ENCODE measurements at regions not wholly inside any gene's neighbourhood (a gene's known extent, or its start where the extent isn't known, plus 50 kb on each side); places are given as distances from the start of the nearest gene placed in this dataset.
"Not testable (repeated sequence)": the region's sequence is repeated elsewhere in the genome, so short reads cannot be mapped to it uniquely, and the experiment has no call there.

DNA sequence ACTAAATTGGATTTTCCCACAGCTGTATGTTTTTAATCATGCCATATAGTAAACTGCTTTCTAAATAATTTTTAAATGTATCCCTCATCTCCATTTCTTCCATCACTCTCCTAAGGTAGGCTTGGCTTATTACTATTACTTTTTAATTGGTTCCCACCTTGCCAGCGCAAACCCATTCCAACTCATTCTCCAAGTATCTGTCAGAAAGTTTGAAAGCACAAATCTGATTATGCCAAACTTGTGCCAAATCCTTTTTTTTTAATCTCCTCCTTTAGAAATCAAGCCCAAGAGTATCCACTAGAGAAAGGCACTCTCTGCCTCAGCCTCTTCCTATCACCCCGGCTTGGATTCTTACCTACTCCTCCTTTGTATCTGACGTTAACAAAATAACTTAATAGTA lies 784.5 kb downstream of the TBL1XR1 start:
- no peak for DNase-seq

DNA sequence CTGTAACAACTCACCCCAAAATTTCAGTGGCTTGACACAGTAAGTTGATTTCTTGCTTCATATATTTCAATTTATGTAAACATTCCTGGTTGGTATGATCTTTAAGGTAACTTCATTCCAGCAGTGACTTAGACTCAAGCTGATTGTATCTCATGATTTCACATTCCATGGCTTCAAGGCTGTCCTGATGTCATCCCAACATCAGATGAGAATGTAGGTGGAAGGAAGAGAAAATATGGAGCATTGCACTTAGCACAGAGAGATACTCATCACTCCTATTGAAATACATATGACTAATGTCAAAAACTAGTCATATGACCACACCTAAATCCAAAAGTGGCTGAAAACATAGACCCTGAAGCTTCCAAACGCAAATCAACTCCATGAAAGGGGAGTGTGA lies 793.8 kb downstream of the TBL1XR1 start:
- DNase-seq = no peak

DNA sequence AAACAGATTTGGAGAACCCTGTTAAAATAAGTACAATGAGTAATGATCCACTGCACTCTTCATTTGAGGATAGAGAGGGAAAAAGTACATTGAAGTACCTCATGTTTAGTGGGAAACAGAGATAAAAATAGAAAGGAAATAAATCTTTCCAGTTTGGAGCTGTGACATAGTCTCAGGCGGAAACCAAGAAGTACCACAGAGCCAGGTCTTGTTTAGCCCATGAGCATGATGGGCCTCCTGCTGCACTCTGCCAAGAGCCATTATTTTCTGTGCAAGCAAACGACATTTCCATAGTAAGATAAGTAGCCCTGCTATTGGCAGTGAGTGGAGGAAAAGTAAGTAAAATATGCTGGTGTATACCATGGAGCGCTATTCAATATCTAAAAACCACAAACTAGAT lies 796.1 kb downstream of the TBL1XR1 start:
- no peak for DNase-seq

DNA sequence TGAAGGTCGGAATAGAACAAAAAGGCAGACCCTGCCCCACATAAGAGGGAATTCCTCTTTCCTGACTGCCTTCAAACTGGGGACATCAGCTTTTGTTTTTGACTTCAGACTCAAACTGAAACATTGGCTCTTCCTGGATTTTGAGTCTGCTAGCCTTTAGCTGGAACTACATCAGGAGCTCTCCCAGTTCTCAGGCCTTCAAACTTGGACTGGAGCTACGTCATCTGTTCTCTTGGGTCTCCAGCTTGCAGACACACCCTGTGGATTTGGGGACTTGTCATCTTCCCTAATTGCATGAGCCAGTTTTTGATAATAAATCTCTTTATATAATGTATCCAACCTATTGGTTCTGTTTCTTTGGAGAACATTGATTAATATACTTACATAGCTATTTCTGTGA lies 798.1 kb downstream of the TBL1XR1 start:
- no peak for DNase-seq

DNA sequence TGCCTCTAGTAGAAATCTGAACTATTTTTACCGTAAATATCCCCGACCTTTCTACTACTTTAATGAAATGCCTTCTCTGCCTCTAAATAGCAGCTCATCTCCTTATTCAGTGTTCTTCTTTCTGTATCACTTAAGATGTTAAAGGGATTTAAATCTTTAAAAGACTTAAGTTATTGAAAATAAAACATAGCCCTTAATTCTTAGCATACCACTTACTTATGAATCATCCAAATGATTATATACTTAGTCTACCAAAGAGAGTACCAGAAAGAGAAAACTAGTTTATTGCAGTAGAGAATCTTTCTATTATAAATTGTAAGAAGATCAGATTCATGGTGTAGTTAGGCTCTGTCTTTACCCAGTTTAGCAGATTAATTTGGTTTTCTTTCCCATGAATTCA lies 802.0 kb downstream of the TBL1XR1 start:
- DNase-seq = no peak

DNA sequence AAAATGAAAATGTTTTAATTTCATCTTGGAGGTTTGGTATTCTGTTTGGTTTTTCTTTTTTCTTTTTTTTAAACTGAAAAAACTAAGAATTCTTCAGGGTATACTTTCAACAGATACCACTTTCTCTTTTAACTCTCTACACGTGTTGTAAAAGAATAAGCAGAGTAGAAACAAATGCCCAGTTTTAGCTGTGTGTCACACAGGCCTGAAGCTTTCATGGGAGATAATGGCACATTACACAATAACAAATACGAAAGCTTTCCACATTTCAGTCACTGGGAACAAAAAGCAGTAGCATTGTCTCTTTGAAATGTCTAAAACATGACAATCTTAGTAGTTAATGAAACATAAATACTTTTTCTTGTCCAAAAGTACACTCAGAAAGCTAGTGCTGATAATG lies 818.5 kb downstream of the TBL1XR1 start:
- no peak for DNase-seq

DNA sequence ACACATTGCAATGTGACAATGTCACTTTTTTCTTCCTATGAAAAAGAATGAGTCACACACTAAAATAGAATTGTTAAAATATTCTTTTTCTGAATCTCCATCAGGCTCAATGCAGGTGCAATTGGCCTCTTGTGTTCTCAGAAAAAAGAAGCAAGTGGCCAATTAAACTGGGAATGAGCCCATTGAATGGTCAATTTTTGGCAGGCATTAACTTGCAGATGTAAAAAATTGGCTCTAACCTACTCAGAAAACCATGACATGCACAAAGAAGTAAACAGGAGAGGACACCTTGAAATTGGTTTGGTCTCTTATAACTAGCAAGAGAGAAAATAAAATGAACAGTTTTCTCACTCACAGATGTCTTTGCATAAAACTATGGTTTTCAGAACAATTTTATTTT lies 820.8 kb downstream of the TBL1XR1 start:
- DNase-seq = no peak

DNA sequence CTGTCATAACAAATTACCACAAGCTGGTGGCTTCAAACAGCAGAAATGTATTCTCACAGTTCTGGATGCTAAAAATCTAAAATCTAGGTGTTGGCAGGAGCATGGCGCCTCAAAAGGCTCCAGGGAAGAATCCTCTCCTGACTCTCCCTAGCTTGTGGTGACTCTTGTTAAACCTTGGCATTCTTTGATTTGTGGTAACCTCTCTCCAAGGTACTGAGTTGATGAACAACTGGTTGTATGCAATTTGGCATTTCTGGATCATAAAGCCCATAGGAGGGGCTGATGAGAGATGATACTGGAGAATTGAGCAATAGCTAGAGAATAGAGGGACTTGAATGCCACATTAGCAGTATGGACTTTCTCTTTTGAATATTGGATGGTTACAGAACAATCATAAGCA lies 821.8 kb downstream of the TBL1XR1 start:
- no peak for DNase-seq

DNA sequence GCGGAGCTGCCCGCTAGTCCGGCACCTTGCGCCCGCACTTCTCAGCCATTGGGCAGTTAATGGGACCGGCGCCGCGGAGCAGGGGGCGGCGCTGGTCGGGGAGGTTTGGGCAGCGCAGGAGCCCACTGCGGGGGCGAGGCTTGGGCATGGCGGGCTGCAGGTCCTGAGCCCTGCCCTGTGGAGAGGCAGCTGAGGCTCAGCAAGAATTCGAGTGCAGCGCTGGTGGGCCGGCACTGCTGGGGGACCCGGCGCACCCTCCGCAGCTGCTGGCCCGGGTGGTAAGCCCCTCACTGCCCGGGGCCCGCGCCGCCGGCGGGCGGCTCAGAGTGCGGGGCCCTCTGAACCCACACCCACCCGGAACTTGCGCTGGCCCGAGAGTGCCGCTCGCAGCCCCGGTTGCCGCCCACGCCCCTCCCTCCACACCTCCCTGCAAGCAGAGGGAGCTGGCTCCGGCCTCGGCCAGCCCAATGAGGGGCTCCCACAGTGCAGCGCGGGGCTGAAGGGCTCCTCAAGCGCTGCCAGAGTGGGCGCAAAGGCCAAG lies 835.0 kb downstream of the TBL1XR1 start:
- DNase-seq = no peak

DNA sequence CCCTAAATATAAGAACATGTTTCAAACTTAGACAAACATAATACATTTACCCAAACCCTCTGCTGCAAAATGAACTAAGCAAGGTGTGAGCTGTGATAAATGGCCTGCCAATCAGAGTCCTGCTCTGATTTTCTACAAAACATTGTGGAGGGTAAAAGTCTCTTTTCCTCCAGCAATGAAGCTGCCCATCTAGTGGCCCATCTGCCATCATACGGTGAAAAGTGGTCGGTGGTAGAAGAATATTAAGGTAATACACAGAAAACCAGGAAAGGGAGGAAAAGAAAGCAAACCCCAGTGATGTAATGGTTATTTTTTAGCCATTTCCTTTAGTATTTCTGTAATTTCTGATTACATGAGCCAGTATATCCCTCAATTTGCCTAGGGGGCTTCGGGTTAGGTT lies 838.1 kb downstream of the TBL1XR1 start:
- DNase-seq = no peak

DNA sequence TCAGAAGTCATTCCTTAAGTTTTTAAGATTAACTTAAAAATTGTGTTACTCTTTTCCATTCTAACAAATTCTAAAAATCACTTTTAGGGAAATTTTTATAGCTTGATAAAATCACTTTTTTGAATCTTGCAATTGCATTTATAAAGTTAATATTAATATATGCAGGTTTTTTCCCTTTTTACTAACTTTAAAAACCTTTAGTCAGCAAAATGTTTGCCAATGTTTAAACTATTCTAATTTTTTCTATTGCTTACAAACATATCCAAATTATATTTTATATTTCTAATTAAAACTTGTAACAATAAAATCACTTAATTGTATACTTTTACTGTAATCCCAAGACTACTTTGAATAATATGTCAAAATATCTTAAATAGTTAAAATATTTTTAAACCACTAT lies 839.4 kb downstream of the TBL1XR1 start:
- no peak for DNase-seq

DNA sequence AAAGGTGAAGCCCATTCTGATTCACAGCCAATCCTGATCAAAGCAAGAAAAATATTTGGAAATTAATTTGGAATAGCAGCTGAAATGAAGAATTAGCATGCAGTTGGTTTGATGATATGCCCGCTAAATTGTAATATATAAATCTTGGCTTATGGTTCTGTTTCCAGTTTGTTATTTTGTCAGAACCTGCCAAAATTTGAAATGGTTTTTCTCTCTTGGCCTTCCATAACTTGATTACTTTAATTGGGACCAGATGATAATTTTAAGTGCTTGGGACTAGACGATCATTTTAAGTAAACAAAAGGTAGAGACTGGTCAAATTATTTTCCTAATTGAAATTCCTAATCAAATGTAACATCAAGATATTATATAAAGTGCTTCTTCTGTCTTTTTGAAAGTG lies 842.4 kb downstream of the TBL1XR1 start:
- no peak for DNase-seq

DNA sequence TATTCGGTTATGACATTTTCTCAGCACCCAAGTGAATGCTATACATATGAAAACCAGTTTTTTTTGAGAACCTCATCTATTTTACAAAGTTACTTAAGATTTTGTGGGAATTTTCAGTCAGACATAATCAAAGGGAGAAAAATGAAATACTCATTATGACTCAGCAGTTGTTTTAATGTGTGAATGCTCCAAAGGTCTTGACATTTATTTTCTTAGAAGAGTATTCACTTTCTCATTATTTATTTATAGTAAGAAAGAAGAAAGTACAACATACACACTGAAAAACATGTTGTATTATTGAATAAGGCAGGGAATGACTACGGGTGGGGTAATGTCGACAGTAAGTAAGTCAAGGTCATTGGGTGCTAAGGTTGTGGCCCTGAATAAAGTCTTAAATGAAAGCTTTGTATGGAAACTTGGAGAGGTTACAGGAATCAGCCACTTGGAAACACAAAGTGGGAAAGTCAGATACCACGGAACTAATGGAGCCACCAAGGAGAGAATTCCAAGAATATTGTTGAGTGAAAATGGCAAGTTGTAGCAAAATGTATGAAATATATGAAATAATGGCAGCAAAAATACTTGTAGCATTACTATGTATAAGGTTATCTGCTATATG lies 844.5 kb downstream of the TBL1XR1 start:
- no peak for DNase-seq

DNA sequence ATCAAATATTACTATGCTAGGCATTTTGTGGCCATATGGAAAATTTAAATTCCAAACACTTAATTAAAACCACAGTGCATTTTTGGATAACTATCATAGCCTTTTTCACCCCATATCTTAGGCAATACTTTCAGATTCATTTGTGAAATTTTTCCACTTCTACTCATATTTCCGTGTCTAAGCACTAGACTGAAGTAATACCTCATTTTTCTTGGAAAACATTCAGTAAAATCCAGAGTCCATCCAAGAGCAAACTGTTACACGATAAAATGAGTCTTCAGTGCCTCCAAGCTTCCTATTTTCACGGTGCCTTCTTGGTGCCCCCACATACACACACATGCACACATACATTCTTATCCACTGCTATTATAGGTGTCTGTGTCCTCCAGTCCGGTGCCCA lies 845.9 kb downstream of the TBL1XR1 start:
- DNase-seq = no peak

DNA sequence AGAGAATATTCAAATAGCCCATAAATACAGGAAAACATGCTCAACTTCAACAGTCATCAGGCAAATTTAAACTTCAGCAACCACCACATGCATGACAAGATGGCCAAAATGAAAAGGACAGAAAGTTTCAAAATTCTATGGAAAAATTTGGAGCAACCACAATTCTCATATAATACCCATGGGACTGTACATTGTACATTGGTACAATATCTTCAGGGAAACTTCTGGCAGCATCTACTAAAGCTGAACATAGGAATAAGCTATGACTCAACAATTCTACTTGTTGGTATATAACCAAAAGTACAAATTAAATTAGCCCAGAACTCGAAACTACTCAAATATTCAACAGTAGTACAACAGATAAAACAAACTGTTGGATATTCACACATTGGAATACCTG lies 847.6 kb downstream of the TBL1XR1 start:
- DNase-seq = no peak

DNA sequence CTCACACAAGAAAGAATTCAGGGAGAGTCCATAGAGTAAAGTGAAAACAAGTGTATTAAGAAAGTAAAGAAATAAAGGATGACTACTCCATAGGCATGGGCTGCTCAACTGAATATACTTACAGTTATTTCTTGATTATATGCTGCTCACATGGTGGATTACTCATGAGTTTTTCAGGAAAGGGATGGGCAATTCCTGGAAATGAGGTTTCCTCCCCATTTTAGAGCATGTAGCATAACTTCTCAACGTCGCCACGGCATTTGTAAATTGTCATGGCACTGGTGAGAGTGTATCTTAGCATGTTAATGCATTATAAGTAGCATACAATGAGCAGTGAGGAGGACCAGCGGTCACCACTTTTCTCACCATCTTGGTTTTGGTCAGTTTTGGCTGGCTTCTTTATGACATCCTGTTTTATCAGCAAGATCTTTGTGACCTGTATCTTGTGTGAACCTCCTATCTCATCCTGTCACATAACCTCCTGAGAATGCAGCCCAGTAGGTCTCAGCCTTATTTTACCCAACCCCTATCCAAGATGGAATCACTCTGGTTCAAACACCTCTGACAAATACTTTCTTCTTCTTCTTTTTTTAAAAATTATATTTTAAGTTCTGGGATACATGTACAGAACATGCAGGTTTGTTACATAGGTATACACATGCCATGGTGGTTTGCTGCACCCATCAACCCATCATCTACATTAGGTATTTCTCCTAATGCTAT lies 849.7 kb downstream of the TBL1XR1 start:
- no peak for DNase-seq

DNA sequence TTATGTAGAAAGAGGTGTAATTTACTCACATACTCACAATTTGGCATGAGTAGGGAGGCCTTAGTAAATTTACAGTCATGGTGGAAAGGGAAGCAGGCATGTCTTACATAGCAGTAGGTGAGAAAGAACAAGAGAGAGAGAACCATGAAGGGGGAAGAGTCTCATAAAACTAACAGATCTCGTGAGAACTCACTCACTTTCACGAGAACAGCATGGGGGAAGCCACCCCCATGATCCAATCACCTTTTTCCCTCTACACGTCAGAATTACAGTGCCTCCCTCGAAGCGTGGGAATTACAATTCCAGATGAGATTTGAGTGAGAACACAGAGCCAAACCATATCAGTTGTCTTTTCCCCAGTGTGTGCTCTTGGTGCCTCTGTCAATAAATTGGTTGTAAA lies 855.3 kb downstream of the TBL1XR1 start:
- no peak for DNase-seq

DNA sequence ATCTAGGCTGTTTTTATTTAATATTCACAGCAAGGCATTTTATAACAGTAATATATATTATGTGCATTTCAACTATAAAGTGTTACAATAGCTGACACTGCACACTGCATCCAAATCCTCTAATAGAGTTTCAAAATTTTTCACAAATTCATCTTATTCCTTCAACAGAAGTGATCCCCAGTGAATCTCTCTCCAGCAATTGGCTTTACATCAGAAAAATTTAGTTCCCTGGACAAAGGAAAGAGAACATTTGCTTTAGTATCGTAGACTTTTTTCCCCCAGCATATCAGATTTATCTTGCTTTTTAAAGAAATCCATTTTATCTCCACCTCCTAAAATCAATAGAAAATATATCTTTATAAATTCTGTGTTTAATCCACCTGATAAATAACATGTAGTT lies 868.6 kb downstream of the TBL1XR1 start:
- no peak for DNase-seq

DNA sequence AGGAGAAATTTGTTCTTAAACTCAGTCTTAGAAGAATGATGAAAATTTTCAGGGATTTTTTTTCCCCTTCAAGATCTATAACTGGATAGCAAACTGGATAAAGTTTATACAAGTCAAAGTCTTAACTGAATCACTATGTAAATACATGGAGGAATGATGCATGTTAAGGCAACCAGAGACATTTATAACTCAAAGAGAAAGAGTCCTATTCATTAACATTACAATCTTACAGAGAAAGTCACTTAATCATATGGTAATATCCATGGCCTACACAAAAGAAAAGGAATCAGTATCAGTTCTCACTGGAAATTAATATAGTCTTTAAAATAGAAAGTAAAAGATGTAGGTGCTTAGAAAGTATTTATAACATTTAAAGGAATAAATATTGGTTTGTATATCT lies 869.1 kb downstream of the TBL1XR1 start:
- no peak for DNase-seq

DNA sequence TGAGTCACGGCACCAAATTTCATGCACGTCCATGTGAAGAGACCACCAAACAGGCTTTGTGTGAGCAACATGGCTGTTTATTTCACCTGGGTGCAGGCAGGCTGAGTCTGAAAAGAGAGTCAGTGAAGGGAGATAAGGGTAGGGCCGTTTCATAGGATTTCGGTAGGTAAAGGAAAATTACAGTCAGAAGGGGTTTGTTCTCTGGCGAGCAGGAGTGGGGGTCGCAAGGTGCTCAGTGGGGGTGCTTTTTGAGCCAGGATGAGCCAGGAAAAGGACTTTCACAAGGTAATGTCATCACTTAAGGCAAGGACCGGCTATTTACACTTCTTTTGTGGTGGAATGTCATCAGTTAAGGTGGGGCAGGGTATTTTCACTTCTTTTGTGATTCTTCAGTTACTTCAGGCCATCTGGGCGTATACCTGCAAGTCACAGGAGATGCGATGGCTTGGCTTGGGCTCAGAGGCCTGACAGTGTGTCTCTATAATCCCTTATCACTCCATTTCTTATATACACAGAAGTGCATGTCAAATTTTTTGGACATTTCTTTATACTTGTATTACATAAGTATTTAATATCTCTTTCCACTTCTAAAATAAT lies 870.3 kb downstream of the TBL1XR1 start:
- DNase-seq = not testable (repeated sequence)

DNA sequence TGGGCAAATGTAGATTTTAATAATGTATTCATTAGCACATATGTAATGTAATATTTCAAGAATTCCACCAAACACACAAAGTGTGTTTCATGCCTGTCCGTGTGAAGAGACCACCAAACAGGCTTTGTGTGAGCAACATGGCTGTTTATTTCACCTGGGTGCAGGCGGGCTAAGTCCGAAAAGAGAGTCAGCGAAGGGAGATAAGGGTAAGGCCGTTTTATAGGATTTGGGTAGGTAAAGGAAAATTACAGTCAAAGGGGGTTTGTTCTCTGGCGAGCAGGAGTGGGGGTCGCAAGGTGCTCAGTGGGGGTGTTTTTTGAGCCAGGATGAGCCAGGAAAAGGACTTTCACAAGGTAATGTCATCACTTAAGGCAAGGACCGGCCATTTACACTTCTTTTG lies 875.8 kb downstream of the TBL1XR1 start:
- DNase-seq = not testable (repeated sequence)

DNA sequence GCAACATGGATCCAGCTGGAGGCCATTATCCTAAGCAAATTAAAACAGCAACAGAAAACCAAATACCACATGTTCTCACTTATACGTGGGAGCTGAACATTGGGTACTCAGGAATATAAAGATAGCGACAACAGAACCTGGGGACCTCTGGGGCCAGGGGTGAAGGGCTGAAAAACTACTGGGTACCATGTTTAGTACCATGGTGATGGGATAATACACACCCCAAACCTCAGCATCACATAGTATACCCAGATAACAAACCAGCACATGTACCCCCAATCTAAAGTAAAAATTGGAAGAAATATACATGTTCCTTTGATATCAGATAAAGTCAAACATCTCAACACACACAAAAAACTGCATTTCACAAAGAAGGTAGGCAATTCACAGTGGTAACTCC lies 876.2 kb downstream of the TBL1XR1 start:
- DNase-seq = no peak

DNA sequence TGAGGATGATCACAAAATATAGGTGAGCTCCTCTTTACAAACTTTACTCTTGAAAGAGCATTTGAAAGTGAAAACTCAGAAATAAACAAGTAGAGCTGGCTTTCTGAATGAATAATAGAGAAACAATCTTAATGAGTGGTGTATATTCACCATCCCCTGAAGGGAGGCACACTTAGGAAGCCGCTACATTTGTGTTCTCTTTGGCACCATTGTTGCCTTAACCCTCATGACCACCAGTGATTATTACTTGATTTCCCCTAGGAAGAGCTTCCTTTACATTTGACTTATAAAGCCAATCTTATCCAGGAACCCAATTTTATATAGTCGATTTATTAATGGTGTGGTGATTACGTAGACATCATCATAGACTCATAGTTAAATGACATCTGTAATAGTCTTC lies 883.9 kb downstream of the TBL1XR1 start:
- DNase-seq = no peak

DNA sequence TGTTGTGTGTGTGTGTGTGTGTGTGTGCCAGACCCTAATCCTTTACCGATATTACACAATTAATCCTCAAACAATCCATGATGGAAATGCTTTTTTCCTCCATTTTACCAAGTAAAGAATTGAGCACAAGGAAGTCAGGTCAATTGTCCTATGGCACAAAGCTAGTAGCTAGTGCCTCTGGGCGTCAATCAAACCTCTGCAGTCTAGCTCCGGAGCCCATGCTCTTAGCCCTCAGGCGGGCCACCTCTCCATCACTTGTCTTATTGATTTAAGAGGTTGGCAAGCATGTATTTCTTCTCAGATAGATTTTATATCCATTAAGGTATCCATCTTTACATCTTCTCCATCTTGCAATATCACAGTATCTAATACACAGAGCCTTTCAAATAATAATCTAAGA lies 886.6 kb downstream of the TBL1XR1 start:
- no peak for DNase-seq

All from activated CD4-positive, alpha-beta T cell treated with anti-CD3 and anti-CD28 coated beads for 4 hours (primary cell).